Upper lobe of left lung (tissue), 6 donors: ENCODE measurements at regions not wholly inside any gene's neighbourhood (a gene's known extent, or its start where the extent isn't known, plus 50 kb on each side); places are given as distances from the start of the nearest gene placed in this dataset.
"Not testable (repeated sequence)": the region's sequence is repeated elsewhere in the genome, so short reads cannot be mapped to it uniquely, and the experiment has no call there.

Source experiments
- ATAC-seq, 2 donors: fragments of 200-7000 bp; cut with Tn5 transposase; one replicate each; pipeline ENCODE4 v1.9.1; 2022; ENCODE audit warnings: mild to moderate bottlenecking in 2 of 2, moderate library complexity in 2 of 2; ENCODE audit not compliant: low FRiP score in 2 of 2
- DNase-seq, 2 donors: peaks; one replicate each; pipeline ENCODE4 v3.0.0-alpha.2; 2019 to 2020
- H3K27ac ChIP-seq, 4 donors: fragments of 200-600 bp; sonication (generic); one replicate each; pipeline ENCODE4 v1.5.1; 2016 to 2019
- H3K27me3 ChIP-seq, 4 donors: fragments of 200-600 bp; sonication (generic); one replicate each; pipeline ENCODE4 v1.5.1; 2017 to 2019
- H3K36me3 ChIP-seq, 4 donors: fragments of 200-600 bp; sonication (generic); one replicate each; pipeline ENCODE4 v1.5.1; 2016 to 2019
- H3K4me1 ChIP-seq, 4 donors: fragments of 200-600 bp; sonication (generic); one replicate each; pipeline ENCODE4 v1.5.1; 2018 to 2019
- H3K4me3 ChIP-seq, 4 donors: fragments of 200-600 bp; sonication (generic); one replicate each; pipeline ENCODE4 v1.5.1; 2017 to 2019; ENCODE audit warnings: mild to moderate bottlenecking in 2 of 4, moderate library complexity in 1 of 4
- H3K9me3 ChIP-seq, 4 donors: fragments of 200-600 bp; sonication (generic); one replicate each; pipeline ENCODE4 v1.5.1; 2018 to 2019
- CTCF ChIP-seq, 6 experiments: fragments of 450-650 bp in 4 of 6; fragments of 200-600 bp in 2 of 6; sonication (generic) in 2 of 6; IDR thresholded peaks; one replicate each; pipeline ENCODE4 v1.5.1; 2016 to 2019; ENCODE audit warnings: antibody characterized with exemption in 6 of 6
- EP300 ChIP-seq, 4 donors: sonication (generic); formaldehyde crosslinking; IDR thresholded peaks; one replicate each; pipeline ENCODE4 v1.5.1; 2017; ENCODE audit warnings: antibody characterized with exemption in 4 of 4, control low read depth in 2 of 4
- POLR2A ChIP-seq, 4 donors: fragments of 450-650 bp; IDR thresholded peaks; one replicate each; pipeline ENCODE4 v1.5.1; 2016 to 2017; ENCODE audit warnings: antibody characterized with exemption in 4 of 4, mild to moderate bottlenecking in 2 of 4
- POLR2AphosphoS5 ChIP-seq, 2 donors: sonication (generic); formaldehyde crosslinking; IDR thresholded peaks; one replicate each; pipeline ENCODE4 v1.5.1; 2017; ENCODE audit warnings: antibody characterized with exemption in 2 of 2
- WGBS, 2 donors: methylation state at CpG; one replicate each; pipeline ENCODE4 v1.1.5; 2017 to 2018; 5-methylcytosine and 5-hydroxymethylcytosine counted together
- donor health status: DM: no; HTN: no; CAD: no; lungs with moderate emphysema.
- donor health status: DM: no; HTN: yes; CAD: no; lungs with severe emphysema.

DNA sequence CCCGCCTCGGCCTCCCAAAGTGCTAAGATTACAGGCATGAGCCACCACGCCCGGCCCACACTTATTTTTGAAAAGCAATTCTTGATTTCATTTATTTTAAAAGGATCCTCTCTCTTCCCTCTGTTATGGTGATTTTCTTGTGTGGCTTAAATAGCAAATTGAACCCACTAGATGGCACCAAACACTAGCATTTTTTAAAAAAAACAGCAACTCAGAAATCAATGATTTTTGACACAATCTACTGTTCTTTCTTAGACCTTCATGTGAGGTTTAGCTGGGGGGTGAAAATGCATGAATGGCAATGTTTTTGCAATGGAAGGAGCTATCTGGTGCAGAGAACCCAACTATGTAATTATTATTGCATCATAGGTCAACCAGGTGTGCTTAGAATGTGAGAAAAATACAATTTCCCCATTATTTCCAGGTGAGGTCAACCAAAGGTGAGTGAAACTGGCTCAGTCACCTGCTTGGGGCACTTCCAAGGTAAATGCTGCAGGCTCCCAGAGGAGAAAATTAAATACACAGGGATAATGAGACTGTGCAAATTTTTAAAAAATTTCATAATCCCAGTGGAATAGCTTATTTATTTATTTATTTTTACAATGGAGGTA, 226.7 kb upstream of the PRKX start:
- no peak overlapping the region for H3K27ac ChIP-seq
- ATAC-seq (no peak), DNase-seq (no peak)
- H3K27me3 ChIP-seq, result no peaks in the 10 kb centered on the region
- no peaks in the 10 kb centered on the region for H3K9me3 ChIP-seq
- H3K4me3 ChIP-seq, result no peak overlapping the region
- WGBS, 2 donors, result 27 to 30% methylated on average over 4 of the region's 4 CpGs
- H3K36me3 ChIP-seq, result no peaks in the 10 kb centered on the region
- TF ChIP-seq CTCF (IDR thresholded peaks at IDR 0.05), result peak in 1 of 6 experiments; percentile 22
- no peak for TF ChIP-seq POLR2A (IDR thresholded peaks at IDR 0.05)
- no peak for TF ChIP-seq POLR2AphosphoS5 (IDR thresholded peaks at IDR 0.05)
- TF ChIP-seq EP300 (IDR thresholded peaks at IDR 0.05), result no peak
- no peaks in the 10 kb centered on the region for H3K4me1 ChIP-seq

GRCh38 chrX:3938587-3938986, 225.1 kb upstream of the PRKX start:
- H3K27me3 ChIP-seq, result no peaks in the 10 kb centered on the region
- H3K4me1 ChIP-seq, result no peaks in the 10 kb centered on the region
- no peaks in the 10 kb centered on the region for H3K9me3 ChIP-seq
- no peak for DNase-seq
- H3K27ac ChIP-seq, result no peak overlapping the region
- H3K36me3 ChIP-seq, result no peaks in the 10 kb centered on the region
- no peak overlapping the region for H3K4me3 ChIP-seq
- ATAC-seq, result peak in 1 of 2 donors; percentile 11
- no peak for TF ChIP-seq CTCF (IDR thresholded peaks at IDR 0.05)
- no peak for TF ChIP-seq POLR2A (IDR thresholded peaks at IDR 0.05)
- TF ChIP-seq EP300 (IDR thresholded peaks at IDR 0.05), result no peak
- no peak for TF ChIP-seq POLR2AphosphoS5 (IDR thresholded peaks at IDR 0.05)
- WGBS, 2 donors, result 75 to 80% methylated on average over 3 of the region's 3 CpGs

GRCh38 chrX:3935196-3935595, 221.7 kb upstream of the PRKX start:
- not testable (repeated sequence) for H3K27ac ChIP-seq, H3K27me3 ChIP-seq, H3K4me1 ChIP-seq, H3K9me3 ChIP-seq, DNase-seq, ATAC-seq, H3K4me3 ChIP-seq, H3K36me3 ChIP-seq
- no CpG with 5 or more reads among the region's 4 CpGs for WGBS, 2 donors

- ATAC-seq, result peak; percentile 55 to 89
- not testable (repeated sequence) for H3K4me3 ChIP-seq
Measured at GRCh38 chrX:3920424-3921017, 207.1 kb upstream of the PRKX start.

GRCh38 chrX:3919668-3920423, 206.4 kb upstream of the PRKX start:
- H3K36me3 ChIP-seq, H3K9me3 ChIP-seq, H3K27me3 ChIP-seq, DNase-seq, H3K4me3 ChIP-seq, H3K4me1 ChIP-seq, H3K27ac ChIP-seq: not testable (repeated sequence)
- peak in 1 of 2 donors; percentile 37 for ATAC-seq
- no CpG with 5 or more reads among the region's 79 CpGs for WGBS, 2 donors

More at GRCh38 chrX:3920424-3921017, 207.1 kb upstream of the PRKX start:
- WGBS, 2 donors, result no CpG with 5 or more reads among the region's 78 CpGs
- H3K27me3 ChIP-seq, H3K27ac ChIP-seq, H3K4me1 ChIP-seq, H3K9me3 ChIP-seq, DNase-seq, H3K36me3 ChIP-seq: not testable (repeated sequence)

DNA sequence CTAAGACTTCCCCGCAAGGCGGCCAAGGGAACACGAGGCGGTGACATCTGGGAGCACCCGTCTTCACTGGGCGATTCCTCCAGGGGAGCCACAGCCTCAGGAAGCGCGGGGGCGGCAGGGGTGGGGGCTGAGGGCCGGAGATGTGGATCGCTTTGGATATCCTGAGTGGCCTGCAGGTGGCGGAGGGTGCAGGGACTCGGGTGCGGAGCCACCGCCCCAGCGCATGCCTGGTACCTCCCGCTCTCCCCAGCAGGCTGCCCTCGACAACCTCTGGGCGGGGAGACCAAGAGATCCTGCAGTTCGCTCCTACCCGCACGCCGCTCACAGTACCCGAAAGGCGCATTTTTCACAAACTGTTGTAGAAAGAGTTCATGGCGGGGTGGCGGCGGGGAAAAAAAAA, 201.4 kb upstream of the PRKX start:
- DNase-seq, H3K36me3 ChIP-seq, H3K4me3 ChIP-seq, H3K4me1 ChIP-seq, H3K27ac ChIP-seq, ATAC-seq, H3K27me3 ChIP-seq, H3K9me3 ChIP-seq: not testable (repeated sequence)
- WGBS, 2 donors, result no CpG with 5 or more reads among the region's 28 CpGs

- H3K36me3 ChIP-seq, DNase-seq, H3K9me3 ChIP-seq, H3K4me1 ChIP-seq, H3K27ac ChIP-seq, H3K27me3 ChIP-seq, H3K4me3 ChIP-seq, ATAC-seq: not testable (repeated sequence)
- no CpG with 5 or more reads among the region's 13 CpGs for WGBS, 2 donors
Measured at GRCh38 chrX:3914059-3914458, 200.6 kb upstream of the PRKX start.

GRCh38 chrX:3911012-3911411, 197.6 kb upstream of the PRKX start:
- not testable (repeated sequence) for H3K9me3 ChIP-seq, H3K4me1 ChIP-seq, DNase-seq, H3K36me3 ChIP-seq, H3K4me3 ChIP-seq, ATAC-seq, H3K27me3 ChIP-seq, H3K27ac ChIP-seq
- WGBS, 2 donors, result no CpG with 5 or more reads among the region's 6 CpGs

- not testable (repeated sequence) for H3K36me3 ChIP-seq, H3K9me3 ChIP-seq, ATAC-seq, H3K27ac ChIP-seq, DNase-seq, H3K4me1 ChIP-seq, H3K4me3 ChIP-seq, H3K27me3 ChIP-seq
- WGBS, 2 donors, result no CpG with 5 or more reads among the region's 5 CpGs
Measured at GRCh38 chrX:3910611-3911010, 197.2 kb upstream of the PRKX start.

- not testable (repeated sequence) for H3K27ac ChIP-seq, H3K36me3 ChIP-seq, DNase-seq, H3K27me3 ChIP-seq, ATAC-seq, H3K4me3 ChIP-seq, H3K9me3 ChIP-seq, H3K4me1 ChIP-seq
- WGBS, 2 donors, result 100% methylated on average over 2 of the region's 19 CpGs; no CpG with 5 or more reads in 1 of the 2 donors
Measured at GRCh38 chrX:3905522-3906258, 192.2 kb upstream of the PRKX start.
